ENCODE measurements at regions not wholly inside any gene's neighbourhood (a gene's known extent, or its start where the extent isn't known, plus 50 kb on each side); places are given as distances from the start of the nearest gene placed in this dataset.

DNA sequence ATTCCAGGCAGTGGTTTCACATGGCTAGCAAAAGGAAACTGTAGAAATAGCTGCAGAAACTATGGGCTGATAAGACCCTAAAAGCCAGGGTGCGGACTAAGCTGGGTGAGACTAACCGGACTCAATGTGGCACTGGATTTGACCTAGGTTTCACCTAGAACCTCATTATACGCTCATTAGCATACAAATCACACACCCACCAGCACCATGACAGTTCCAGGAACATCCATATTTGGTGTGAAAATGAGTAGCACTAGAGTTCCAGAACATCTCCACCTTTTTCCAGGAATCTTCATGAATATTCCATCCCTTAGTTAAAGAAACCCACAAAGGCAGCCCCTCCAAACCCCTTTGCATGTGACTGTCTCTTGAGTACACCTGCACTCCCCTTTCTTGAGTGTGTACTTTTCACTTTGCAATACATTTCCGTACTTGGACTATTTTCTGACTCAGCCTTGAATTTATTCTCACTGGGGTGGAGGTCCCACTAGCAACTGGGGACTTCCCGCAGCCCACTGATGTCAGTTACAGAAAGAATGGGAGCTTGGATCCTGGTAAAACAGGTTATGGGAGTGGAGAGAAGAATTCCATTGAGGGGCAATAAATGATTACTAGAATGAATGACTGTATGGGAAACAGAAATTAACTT is 58.0 kb upstream of the SPATA31C2 start:
- no peak for TF ChIP-seq CTCF (IDR thresholded peaks at IDR 0.05)
- TF ChIP-seq POLR2A (IDR thresholded peaks at IDR 0.05): no peak
